GM23338 (cell line): ENCODE measurements at regions not wholly inside any gene's neighbourhood (a gene's known extent, or its start where the extent isn't known, plus 50 kb on each side); places are given as distances from the start of the nearest gene placed in this dataset.

Experiments
- ATAC-seq: fragments of 200-7000 bp; cut with Tn5 transposase; 3 replicates; pipeline ENCODE4 v1.9.1; 2020
- DNase-seq: peaks from one replicate; pipeline ENCODE4 v3.0.0-alpha.2; 2015; ENCODE audit warnings: low spot score
- H2AFZ ChIP-seq: fragments of 200-600 bp; sonication (generic); 2 replicates; pipeline ENCODE4 v1.8.0; 2016; ENCODE audit warnings: antibody characterized with exemption, mild to moderate bottlenecking, moderate library complexity
- H3F3A ChIP-seq: fragments of 200-600 bp; sonication (generic); replicated peaks from 2 replicates; pipeline ENCODE4 v1.8.0; 2017; ENCODE audit warnings: antibody characterized with exemption, mixed run types, low read depth
- H3K27ac ChIP-seq: fragments of 200-600 bp; sonication (generic); 2 replicates; pipeline ENCODE4 v1.6.1; 2016; ENCODE audit warnings: low read depth
- H3K27me3 ChIP-seq: fragments of 200-600 bp; sonication (generic); 2 replicates; pipeline ENCODE4 v1.8.0; 2016; ENCODE audit warnings: mild to moderate bottlenecking, mixed run types, moderate library complexity; ENCODE audit not compliant: insufficient read depth
- H3K36me3 ChIP-seq: fragments of 200-600 bp; sonication (generic); 2 replicates; pipeline ENCODE4 v1.8.0; 2016; ENCODE audit warnings: mild to moderate bottlenecking; ENCODE audit not compliant: insufficient read depth
- H3K4me1 ChIP-seq: fragments of 200-600 bp; sonication (generic); 2 replicates; pipeline ENCODE4 v1.8.0; 2016; ENCODE audit warnings: mild to moderate bottlenecking, moderate library complexity; ENCODE audit not compliant: insufficient read depth
- H3K4me2 ChIP-seq: fragments of 200-600 bp; sonication (generic); 2 replicates; pipeline ENCODE4 v1.7.1; 2017; ENCODE audit warnings: mixed run types
- H3K4me3 ChIP-seq: fragments of 200-600 bp; sonication (generic); 2 replicates; pipeline ENCODE4 v1.6.1; 2016; ENCODE audit warnings: mixed run types
- H3K79me2 ChIP-seq: fragments of 200-600 bp; sonication (generic); replicated peaks from 2 replicates; pipeline ENCODE4 v1.8.0; 2017; ENCODE audit warnings: mild to moderate bottlenecking; ENCODE audit not compliant: insufficient read depth
- H3K9me2 ChIP-seq: fragments of 200-600 bp; sonication (generic); 2 replicates; pipeline ENCODE4 v1.8.0; 2017; ENCODE audit not compliant: insufficient read depth
- H4K20me1 ChIP-seq: fragments of 200-600 bp; sonication (generic); replicated peaks from 2 replicates; pipeline ENCODE4 v1.8.0; 2017; ENCODE audit warnings: mild to moderate bottlenecking; ENCODE audit not compliant: insufficient read depth
- H3K27ac Mint-ChIP-seq: 2 replicates; pipeline ENCODE4 v1.8.0; 2020; ENCODE audit warnings: inconsistent platforms, mild to moderate bottlenecking, moderate library complexity, mixed read lengths
- H3K27me3 Mint-ChIP-seq: 3 replicates; pipeline ENCODE4 v1.8.0; 2022; ENCODE audit warnings: low read depth, mild to moderate bottlenecking, moderate library complexity, mixed read lengths, inconsistent platforms; ENCODE audit not compliant: insufficient read depth, poor library complexity
- H3K36me3 Mint-ChIP-seq: 3 replicates; pipeline ENCODE4 v1.8.0; 2021; ENCODE audit warnings: low read depth, mild to moderate bottlenecking, inconsistent platforms, moderate library complexity, mixed read lengths
- H3K4me1 Mint-ChIP-seq: 3 replicates; pipeline ENCODE4 v1.8.0; 2020; ENCODE audit warnings: mild to moderate bottlenecking, inconsistent platforms, mixed read lengths
- H3K4me3 Mint-ChIP-seq: 3 replicates; pipeline ENCODE4 v1.8.0; 2021; ENCODE audit warnings: moderate library complexity, mild to moderate bottlenecking, inconsistent platforms, mixed read lengths
- H3K9me3 Mint-ChIP-seq: 3 replicates; pipeline ENCODE4 v1.8.0; 2020; ENCODE audit warnings: moderate library complexity, mild to moderate bottlenecking, inconsistent platforms, mixed read lengths
- CREB1 ChIP-seq: fragments of 250-450 bp; sonication (Bioruptor Pico); IDR thresholded peaks from 2 replicates; pipeline ENCODE4 v1.5.0; 2020; ENCODE audit warnings: low read depth, mild to moderate bottlenecking, moderate library complexity
- CTCF ChIP-seq, 2 experiments: fragments of 200-600 bp in 1 of 2; sonication (generic) in 1 of 2; conservative IDR thresholded peaks; 2 replicates each; pipeline versions ENCODE4 v1.5.1 to v1.6.1; 2016 to 2017; ENCODE audit warnings: antibody characterized with exemption in 2 of 2, low read depth in 2 of 2, mild to moderate bottlenecking in 2 of 2, moderate library complexity in 1 of 2
- EZH2 ChIP-seq: fragments of 200-600 bp; sonication (generic); IDR thresholded peaks from one replicate; pipeline ENCODE4 v1.8.0; 2017; ENCODE audit warnings: antibody characterized with exemption, mild to moderate bottlenecking, low read depth; ENCODE audit not compliant: unreplicated experiment
- EZH2phosphoT487 ChIP-seq: fragments of 200-600 bp; sonication (generic); IDR thresholded peaks from one replicate; pipeline ENCODE4 v1.8.1; 2018; ENCODE audit warnings: antibody characterized with exemption; ENCODE audit not compliant: unreplicated experiment
- JUNB ChIP-seq: IDR thresholded peaks from one replicate; pipeline ENCODE4 v1.6.1; 2016; ENCODE audit warnings: antibody characterized with exemption; ENCODE audit not compliant: unreplicated experiment
- POLR2AphosphoS5 ChIP-seq: IDR thresholded peaks from 2 replicates; pipeline ENCODE4 v1.6.1; 2016; ENCODE audit warnings: antibody characterized with exemption, low read depth
- STAT1 ChIP-seq: IDR thresholded peaks from one replicate; pipeline ENCODE4 v1.6.1; 2016; ENCODE audit warnings: antibody characterized with exemption; ENCODE audit not compliant: unreplicated experiment
- ZNF331 ChIP-seq: fragments of 250-450 bp; sonication (Bioruptor Pico); IDR thresholded peaks from 2 replicates; pipeline ENCODE4 v1.5.0; 2020; ENCODE audit warnings: low read depth, mild to moderate bottlenecking, moderate library complexity
- TF ChIP-seq, protein P1 (sequence below): IDR thresholded peaks from 2 replicates; pipeline ENCODE4 v1.6.1; 2016; ENCODE audit warnings: antibody characterized with exemption
- TF ChIP-seq, protein P2 (sequence below): fragments of 250-450 bp; sonication (Bioruptor Pico); IDR thresholded peaks from 2 replicates; pipeline ENCODE4 v1.5.0; 2020; ENCODE audit warnings: mild to moderate bottlenecking, moderate library complexity

DNA sequence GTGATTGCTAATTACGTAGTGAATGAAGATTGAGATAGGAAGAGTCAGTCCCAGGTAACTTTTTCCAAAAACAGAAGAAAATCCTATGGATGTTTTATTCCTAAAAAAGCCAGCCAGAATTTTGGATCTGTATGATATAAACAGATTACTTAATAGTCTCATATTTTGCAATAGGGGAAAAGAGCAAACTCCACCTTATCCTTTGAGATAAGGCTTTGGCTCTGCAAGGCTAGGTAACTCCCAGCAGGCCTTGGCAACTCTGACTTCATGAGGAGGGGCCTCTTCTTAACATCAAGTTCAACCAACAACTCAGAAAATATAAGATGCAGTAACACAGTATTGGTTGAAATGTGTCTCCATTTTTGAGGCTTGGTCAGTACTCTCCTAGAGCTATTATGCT is 98.7 kb upstream of the SLC4A4 start:
- TF ChIP-seq STAT1 (no peak), CREB1 (CRISPR knock-in tag) (no peak), EZH2phosphoT487 (no peak), POLR2AphosphoS5 (no peak), CTCF (conservative IDR thresholded peaks at IDR 0.05; ENCODE audit: low read depth in 2 of 2) (no peak), EZH2 (no peak), ZNF331 (CRISPR knock-in tag) (no peak), JUNB (no peak)
- TF ChIP-seq, protein P1, sequence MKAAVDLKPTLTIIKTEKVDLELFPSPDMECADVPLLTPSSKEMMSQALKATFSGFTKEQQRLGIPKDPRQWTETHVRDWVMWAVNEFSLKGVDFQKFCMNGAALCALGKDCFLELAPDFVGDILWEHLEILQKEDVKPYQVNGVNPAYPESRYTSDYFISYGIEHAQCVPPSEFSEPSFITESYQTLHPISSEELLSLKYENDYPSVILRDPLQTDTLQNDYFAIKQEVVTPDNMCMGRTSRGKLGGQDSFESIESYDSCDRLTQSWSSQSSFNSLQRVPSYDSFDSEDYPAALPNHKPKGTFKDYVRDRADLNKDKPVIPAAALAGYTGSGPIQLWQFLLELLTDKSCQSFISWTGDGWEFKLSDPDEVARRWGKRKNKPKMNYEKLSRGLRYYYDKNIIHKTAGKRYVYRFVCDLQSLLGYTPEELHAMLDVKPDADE, result no peak
- TF ChIP-seq, protein P2, sequence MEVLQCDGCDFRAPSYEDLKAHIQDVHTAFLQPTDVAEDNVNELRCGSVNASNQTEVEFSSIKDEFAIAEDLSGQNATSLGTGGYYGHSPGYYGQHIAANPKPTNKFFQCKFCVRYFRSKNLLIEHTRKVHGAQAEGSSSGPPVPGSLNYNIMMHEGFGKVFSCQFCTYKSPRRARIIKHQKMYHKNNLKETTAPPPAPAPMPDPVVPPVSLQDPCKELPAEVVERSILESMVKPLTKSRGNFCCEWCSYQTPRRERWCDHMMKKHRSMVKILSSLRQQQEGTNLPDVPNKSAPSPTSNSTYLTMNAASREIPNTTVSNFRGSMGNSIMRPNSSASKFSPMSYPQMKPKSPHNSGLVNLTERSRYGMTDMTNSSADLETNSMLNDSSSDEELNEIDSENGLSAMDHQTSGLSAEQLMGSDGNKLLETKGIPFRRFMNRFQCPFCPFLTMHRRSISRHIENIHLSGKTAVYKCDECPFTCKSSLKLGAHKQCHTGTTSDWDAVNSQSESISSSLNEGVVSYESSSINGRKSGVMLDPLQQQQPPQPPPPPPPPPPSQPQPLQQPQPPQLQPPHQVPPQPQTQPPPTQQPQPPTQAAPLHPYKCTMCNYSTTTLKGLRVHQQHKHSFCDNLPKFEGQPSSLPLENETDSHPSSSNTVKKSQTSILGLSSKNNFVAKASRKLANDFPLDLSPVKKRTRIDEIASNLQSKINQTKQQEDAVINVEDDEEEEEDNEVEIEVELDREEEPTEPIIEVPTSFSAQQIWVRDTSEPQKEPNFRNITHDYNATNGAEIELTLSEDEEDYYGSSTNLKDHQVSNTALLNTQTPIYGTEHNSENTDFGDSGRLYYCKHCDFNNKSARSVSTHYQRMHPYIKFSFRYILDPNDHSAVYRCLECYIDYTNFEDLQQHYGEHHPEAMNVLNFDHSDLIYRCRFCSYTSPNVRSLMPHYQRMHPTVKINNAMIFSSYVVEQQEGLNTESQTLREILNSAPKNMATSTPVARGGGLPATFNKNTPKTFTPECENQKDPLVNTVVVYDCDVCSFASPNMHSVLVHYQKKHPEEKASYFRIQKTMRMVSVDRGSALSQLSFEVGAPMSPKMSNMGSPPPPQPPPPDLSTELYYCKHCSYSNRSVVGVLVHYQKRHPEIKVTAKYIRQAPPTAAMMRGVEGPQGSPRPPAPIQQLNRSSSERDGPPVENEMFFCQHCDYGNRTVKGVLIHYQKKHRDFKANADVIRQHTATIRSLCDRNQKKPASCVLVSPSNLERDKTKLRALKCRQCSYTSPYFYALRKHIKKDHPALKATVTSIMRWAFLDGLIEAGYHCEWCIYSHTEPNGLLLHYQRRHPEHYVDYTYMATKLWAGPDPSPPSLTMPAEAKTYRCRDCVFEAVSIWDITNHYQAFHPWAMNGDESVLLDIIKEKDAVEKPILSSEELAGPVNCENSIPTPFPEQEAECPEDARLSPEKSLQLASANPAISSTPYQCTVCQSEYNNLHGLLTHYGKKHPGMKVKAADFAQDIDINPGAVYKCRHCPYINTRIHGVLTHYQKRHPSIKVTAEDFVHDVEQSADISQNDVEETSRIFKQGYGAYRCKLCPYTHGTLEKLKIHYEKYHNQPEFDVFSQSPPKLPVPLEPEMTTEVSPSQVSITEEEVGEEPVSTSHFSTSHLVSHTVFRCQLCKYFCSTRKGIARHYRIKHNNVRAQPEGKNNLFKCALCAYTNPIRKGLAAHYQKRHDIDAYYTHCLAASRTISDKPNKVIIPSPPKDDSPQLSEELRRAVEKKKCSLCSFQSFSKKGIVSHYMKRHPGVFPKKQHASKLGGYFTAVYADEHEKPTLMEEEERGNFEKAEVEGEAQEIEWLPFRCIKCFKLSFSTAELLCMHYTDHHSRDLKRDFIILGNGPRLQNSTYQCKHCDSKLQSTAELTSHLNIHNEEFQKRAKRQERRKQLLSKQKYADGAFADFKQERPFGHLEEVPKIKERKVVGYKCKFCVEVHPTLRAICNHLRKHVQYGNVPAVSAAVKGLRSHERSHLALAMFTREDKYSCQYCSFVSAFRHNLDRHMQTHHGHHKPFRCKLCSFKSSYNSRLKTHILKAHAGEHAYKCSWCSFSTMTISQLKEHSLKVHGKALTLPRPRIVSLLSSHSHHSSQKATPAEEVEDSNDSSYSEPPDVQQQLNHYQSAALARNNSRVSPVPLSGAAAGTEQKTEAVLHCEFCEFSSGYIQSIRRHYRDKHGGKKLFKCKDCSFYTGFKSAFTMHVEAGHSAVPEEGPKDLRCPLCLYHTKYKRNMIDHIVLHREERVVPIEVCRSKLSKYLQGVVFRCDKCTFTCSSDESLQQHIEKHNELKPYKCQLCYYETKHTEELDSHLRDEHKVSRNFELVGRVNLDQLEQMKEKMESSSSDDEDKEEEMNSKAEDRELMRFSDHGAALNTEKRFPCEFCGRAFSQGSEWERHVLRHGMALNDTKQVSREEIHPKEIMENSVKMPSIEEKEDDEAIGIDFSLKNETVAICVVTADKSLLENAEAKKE, result no peak
- no peak overlapping the region for H2AFZ ChIP-seq
- Mint-ChIP-seq H3K9me3 (no peaks in the 10 kb centered on the region), H3K4me1 (peaks cover 8% of the 10 kb centered on the region; the same call in 2 of the 3 replicates), H3K36me3 (no peaks in the 10 kb centered on the region), H3K27ac (no peak overlapping the region), H3K27me3 (no peaks in the 10 kb centered on the region), H3K4me3 (no peak overlapping the region)
- no peaks in the 10 kb centered on the region for H3K36me3 ChIP-seq
- no peaks in the 10 kb centered on the region for H3F3A ChIP-seq
- DNase-seq (no peak), ATAC-seq (no peak)
- H3K27me3 ChIP-seq, result no peaks in the 10 kb centered on the region
- no peaks in the 10 kb centered on the region for H4K20me1 ChIP-seq
- no peak overlapping the region for H3K4me3 ChIP-seq
- H3K9me2 ChIP-seq, result no peaks in the 10 kb centered on the region
- H3K27ac ChIP-seq, result no peak overlapping the region
- no peak overlapping the region for H3K4me2 ChIP-seq
- H3K79me2 ChIP-seq, result no peaks in the 10 kb centered on the region
- peaks cover 3% of the 10 kb centered on the region; the same call in 1 of the 2 replicates for H3K4me1 ChIP-seq
